Neural progenitor cell (in vitro differentiated cells): ENCODE measurements at regions not wholly inside any gene's neighbourhood (a gene's known extent, or its start where the extent isn't known, plus 50 kb on each side); places are given as distances from the start of the nearest gene placed in this dataset.

ENCODE experiments used
- DNase-seq: peaks from one replicate; pipeline ENCODE4 v3.0.0-alpha.2; 2016; ENCODE audit warnings: low spot score
- H2AFZ ChIP-seq: fragments of 200-600 bp; sonication (generic); replicated peaks from 2 replicates; pipeline ENCODE4 v1.6.1; 2016; ENCODE audit warnings: antibody characterized with exemption
- H3F3A ChIP-seq: fragments of 200-600 bp; sonication (generic); 2 replicates; pipeline ENCODE4 v1.6.1; 2016; ENCODE audit warnings: antibody characterized with exemption, low read depth
- H3K27ac ChIP-seq: fragments of 200-600 bp; sonication (generic); 2 replicates; pipeline ENCODE4 v1.5.1; 2016; ENCODE audit warnings: mild to moderate bottlenecking
- H3K27me3 ChIP-seq: fragments of 200-600 bp; sonication (generic); 2 replicates; pipeline ENCODE4 v1.6.1; 2016; ENCODE audit warnings: mild to moderate bottlenecking, moderate library complexity
- H3K36me3 ChIP-seq: fragments of 200-600 bp; sonication (generic); 2 replicates; pipeline ENCODE4 v1.5.1; 2016
- H3K4me1 ChIP-seq: fragments of 200-600 bp; sonication (generic); 2 replicates; pipeline ENCODE4 v1.6.1; 2016; ENCODE audit warnings: mixed run types
- H3K4me2 ChIP-seq: fragments of 200-600 bp; sonication (generic); 2 replicates; pipeline ENCODE4 v1.6.1; 2016
- H3K4me3 ChIP-seq: fragments of 200-600 bp; sonication (generic); 2 replicates; pipeline ENCODE4 v1.5.1; 2016
- H3K79me2 ChIP-seq: fragments of 200-600 bp; sonication (generic); 2 replicates; pipeline ENCODE4 v1.6.1; 2016; ENCODE audit warnings: low read depth
- H3K9ac ChIP-seq: fragments of 200-600 bp; sonication (generic); 2 replicates; pipeline ENCODE4 v1.6.1; 2016
- H3K9me3 ChIP-seq: fragments of 200-600 bp; sonication (generic); 2 replicates; pipeline ENCODE4 v1.5.1; 2016; ENCODE audit warnings: low read depth
- H4K20me1 ChIP-seq: fragments of 200-600 bp; sonication (generic); 2 replicates; pipeline ENCODE4 v1.6.1; 2016; ENCODE audit warnings: low read depth
- H3K27ac Mint-ChIP-seq: 3 replicates; pipeline ENCODE4 v1.8.0; 2021; ENCODE audit warnings: mixed read lengths
- H3K27me3 Mint-ChIP-seq: 2 replicates; pipeline ENCODE4 v1.8.0; 2022; ENCODE audit warnings: low read depth, mild to moderate bottlenecking, inconsistent platforms, moderate library complexity, mixed read lengths; ENCODE audit not compliant: insufficient read depth
- H3K36me3 Mint-ChIP-seq: 3 replicates; pipeline ENCODE4 v1.8.0; 2021; ENCODE audit warnings: mixed read lengths
- H3K4me1 Mint-ChIP-seq: 3 replicates; pipeline ENCODE4 v1.8.0; 2021; ENCODE audit warnings: mixed read lengths
- H3K4me3 Mint-ChIP-seq: 3 replicates; pipeline ENCODE4 v1.8.0; 2021; ENCODE audit warnings: mild to moderate bottlenecking, moderate library complexity, mixed read lengths
- H3K9me3 Mint-ChIP-seq: 3 replicates; pipeline ENCODE4 v1.8.0; 2020; ENCODE audit warnings: mixed read lengths
- EZH2 ChIP-seq: fragments of 200-600 bp; sonication (generic); IDR thresholded peaks from 2 replicates; pipeline ENCODE4 v1.6.1; 2017; ENCODE audit warnings: antibody characterized with exemption, mild to moderate bottlenecking, moderate library complexity
- EZH2phosphoT487 ChIP-seq: fragments of 200-600 bp; sonication (generic); IDR thresholded peaks from 2 replicates; pipeline ENCODE4 v1.6.1; 2017; ENCODE audit warnings: antibody characterized with exemption
- TF ChIP-seq, protein P1 (sequence below): fragments of 200-600 bp; sonication (generic); IDR thresholded peaks from 2 replicates; pipeline ENCODE4 v1.5.1; 2017; ENCODE audit warnings: antibody characterized with exemption, mild to moderate bottlenecking

- Histone ChIP-seq H3K9ac (no peak overlapping the region), H3K4me3 (no peak overlapping the region), H3K79me2 (no peaks in the 10 kb centered on the region), H3F3A (no peaks in the 10 kb centered on the region), H3K9me3 (no peaks in the 10 kb centered on the region), H4K20me1 (no peaks in the 10 kb centered on the region), H3K27ac (no peak overlapping the region), H2AFZ (no peak overlapping the region), H3K4me1 (peaks cover 8% of the 10 kb centered on the region), H3K36me3 (no peaks in the 10 kb centered on the region), H3K27me3 (no peaks in the 10 kb centered on the region), H3K4me2 (no peak overlapping the region)
- no peak for DNase-seq
- Mint-ChIP-seq H3K36me3 (no peaks in the 10 kb centered on the region), H3K4me3 (no peak overlapping the region), H3K9me3 (no peaks in the 10 kb centered on the region), H3K4me1 (peaks cover 2% of the 10 kb centered on the region), H3K27me3 (peaks cover 5% of the 10 kb centered on the region), H3K27ac (no peak overlapping the region)
- TF ChIP-seq EZH2 (no peak), EZH2phosphoT487 (no peak)
- TF ChIP-seq, protein P1, sequence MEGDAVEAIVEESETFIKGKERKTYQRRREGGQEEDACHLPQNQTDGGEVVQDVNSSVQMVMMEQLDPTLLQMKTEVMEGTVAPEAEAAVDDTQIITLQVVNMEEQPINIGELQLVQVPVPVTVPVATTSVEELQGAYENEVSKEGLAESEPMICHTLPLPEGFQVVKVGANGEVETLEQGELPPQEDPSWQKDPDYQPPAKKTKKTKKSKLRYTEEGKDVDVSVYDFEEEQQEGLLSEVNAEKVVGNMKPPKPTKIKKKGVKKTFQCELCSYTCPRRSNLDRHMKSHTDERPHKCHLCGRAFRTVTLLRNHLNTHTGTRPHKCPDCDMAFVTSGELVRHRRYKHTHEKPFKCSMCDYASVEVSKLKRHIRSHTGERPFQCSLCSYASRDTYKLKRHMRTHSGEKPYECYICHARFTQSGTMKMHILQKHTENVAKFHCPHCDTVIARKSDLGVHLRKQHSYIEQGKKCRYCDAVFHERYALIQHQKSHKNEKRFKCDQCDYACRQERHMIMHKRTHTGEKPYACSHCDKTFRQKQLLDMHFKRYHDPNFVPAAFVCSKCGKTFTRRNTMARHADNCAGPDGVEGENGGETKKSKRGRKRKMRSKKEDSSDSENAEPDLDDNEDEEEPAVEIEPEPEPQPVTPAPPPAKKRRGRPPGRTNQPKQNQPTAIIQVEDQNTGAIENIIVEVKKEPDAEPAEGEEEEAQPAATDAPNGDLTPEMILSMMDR: no peak
Measured at GRCh38 chr11:31995032-31995431, 95.8 kb upstream of the RCN1 start.

- H3K4me3 Mint-ChIP-seq: peak overlapping the region; percentile 79
- H3K9me3 Mint-ChIP-seq: no peaks in the 10 kb centered on the region
- no peak overlapping the region for H3K27ac Mint-ChIP-seq
Measured at GRCh38 chr11:31987118-31988005, 103.5 kb upstream of the RCN1 start.

GRCh38 chr11:31986201-31986889 is 104.5 kb upstream of the RCN1 start:
- no peaks in the 10 kb centered on the region for H3K79me2 ChIP-seq

More at GRCh38 chr11:31987118-31988005, 103.5 kb upstream of the RCN1 start:
- Histone ChIP-seq H4K20me1 (no peaks in the 10 kb centered on the region), H3K36me3 (no peaks in the 10 kb centered on the region), H3K4me2 (peak overlapping the region; percentile 86), H3F3A (no peaks in the 10 kb centered on the region), H3K79me2 (no peaks in the 10 kb centered on the region), H3K4me3 (peak overlapping the region; percentile 55), H3K9ac (no peak overlapping the region), H3K9me3 (no peaks in the 10 kb centered on the region), H3K27me3 (peaks cover 34% of the 10 kb centered on the region), H3K4me1 (no peaks in the 10 kb centered on the region), H2AFZ (peak overlapping the region; percentile 87), H3K27ac (no peak overlapping the region)
- DNase-seq: peak; percentile 83
- H3K36me3 Mint-ChIP-seq: no peaks in the 10 kb centered on the region
- H3K27me3 Mint-ChIP-seq: peaks cover 17% of the 10 kb centered on the region
- no peak for TF ChIP-seq EZH2
- no peak for TF ChIP-seq EZH2phosphoT487
- H3K4me1 Mint-ChIP-seq: peaks cover 2% of the 10 kb centered on the region

More at GRCh38 chr11:31986201-31986889, 104.5 kb upstream of the RCN1 start:
- no peak overlapping the region for H3K9ac ChIP-seq
- no peak overlapping the region for H3K27ac ChIP-seq
- no peak overlapping the region for H3K4me3 ChIP-seq
- no peak overlapping the region for H2AFZ ChIP-seq
- H3K4me1 ChIP-seq: no peaks in the 10 kb centered on the region
- peaks cover 2% of the 10 kb centered on the region for H3K4me1 Mint-ChIP-seq
- no peaks in the 10 kb centered on the region for H3K9me3 ChIP-seq
- no peaks in the 10 kb centered on the region for H3K36me3 Mint-ChIP-seq
- H3K9me3 Mint-ChIP-seq: no peaks in the 10 kb centered on the region
- H3K27me3 ChIP-seq: peaks cover 34% of the 10 kb centered on the region
- TF ChIP-seq EZH2: no peak
- no peak for TF ChIP-seq EZH2phosphoT487
- TF ChIP-seq, protein P1: no peak
- peak overlapping the region; percentile 79 for H3K4me3 Mint-ChIP-seq
- H4K20me1 ChIP-seq: no peaks in the 10 kb centered on the region
- no peak overlapping the region for H3K4me2 ChIP-seq
- no peak for DNase-seq
- H3K27ac Mint-ChIP-seq: peak overlapping the region; percentile 61
- H3F3A ChIP-seq: no peaks in the 10 kb centered on the region
- H3K36me3 ChIP-seq: no peaks in the 10 kb centered on the region
- peaks cover 17% of the 10 kb centered on the region for H3K27me3 Mint-ChIP-seq
